GM21529 (cell line): ENCODE measurements at regions not wholly inside any gene's neighbourhood (a gene's known extent, or its start where the extent isn't known, plus 50 kb on each side); places are given as distances from the start of the nearest gene placed in this dataset.
"Not testable (repeated sequence)": the region's sequence is repeated elsewhere in the genome, so short reads cannot be mapped to it uniquely, and the experiment has no call there.

Source experiments
- ATAC-seq: cut with Tn5 transposase; IDR thresholded peaks from one replicate; pipeline ENCODE4 v1.9.1; 2021; ENCODE audit not compliant: unreplicated experiment

DNA sequence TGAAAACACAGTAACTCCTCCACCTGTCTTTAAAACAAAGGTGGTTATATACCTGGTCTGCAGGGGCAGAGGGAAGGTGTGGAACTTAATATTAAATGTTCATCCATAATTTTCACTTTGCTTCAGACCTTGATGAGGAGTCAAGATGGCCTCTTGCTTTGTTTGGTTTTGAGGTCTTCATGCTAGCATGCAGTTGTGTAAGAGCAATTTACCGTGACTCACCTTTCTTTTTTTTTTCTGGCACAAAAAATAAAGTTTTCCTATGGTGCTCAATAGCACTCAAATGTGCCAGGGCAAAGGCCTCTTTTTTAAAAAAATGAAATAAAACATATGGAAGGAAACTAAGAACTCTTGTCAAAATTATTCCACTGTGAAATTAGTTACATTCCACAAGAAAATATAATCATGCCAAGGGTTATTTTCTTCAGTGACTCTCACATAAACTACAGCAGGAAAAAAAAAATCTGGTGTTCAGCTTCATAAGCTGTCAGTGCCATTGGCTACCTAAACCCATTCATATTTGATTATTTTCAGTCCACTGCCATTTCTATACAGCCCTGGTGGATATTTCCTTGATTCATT lies 128.2 kb downstream of the SLC7A11 start:
- peak; percentile 14 for ATAC-seq

- ATAC-seq = not testable (repeated sequence)
Observed at GRCh38 chr4:138112890-138113289, 129.3 kb downstream of the SLC7A11 start.

- ATAC-seq = no peak
Observed at GRCh38 chr4:138112389-138112788, 129.8 kb downstream of the SLC7A11 start.

DNA sequence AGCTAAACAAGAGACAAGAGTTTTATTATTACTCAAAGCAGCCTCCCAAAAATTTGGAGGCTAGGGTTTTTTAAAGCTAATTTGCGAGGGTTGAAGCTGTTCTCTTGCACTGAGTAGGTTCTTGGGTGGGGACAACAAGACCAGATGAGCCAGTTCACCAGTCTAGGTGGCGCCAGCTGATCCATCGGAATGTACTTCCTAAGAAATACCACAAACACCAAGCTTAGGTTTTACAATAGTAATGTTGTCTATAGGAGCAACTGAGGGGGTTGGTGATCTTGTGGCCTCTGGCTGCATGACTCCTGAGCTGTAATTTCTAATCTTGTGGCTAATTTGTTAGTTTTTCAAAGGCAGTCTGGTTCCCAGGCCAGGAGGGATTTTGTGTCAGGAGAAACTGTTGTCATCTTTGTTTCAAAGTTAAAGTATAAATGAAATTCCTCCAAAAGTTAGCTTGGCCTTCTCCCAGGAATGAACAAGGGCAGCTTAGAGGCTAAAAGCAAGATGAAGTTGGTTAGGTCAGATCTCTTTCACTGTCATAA lies 130.6 kb downstream of the SLC7A11 start:
- no peak for ATAC-seq

GRCh38 chr4:138110815-138111214 lies 131.3 kb downstream of the SLC7A11 start:
- ATAC-seq = peak; percentile 44

DNA sequence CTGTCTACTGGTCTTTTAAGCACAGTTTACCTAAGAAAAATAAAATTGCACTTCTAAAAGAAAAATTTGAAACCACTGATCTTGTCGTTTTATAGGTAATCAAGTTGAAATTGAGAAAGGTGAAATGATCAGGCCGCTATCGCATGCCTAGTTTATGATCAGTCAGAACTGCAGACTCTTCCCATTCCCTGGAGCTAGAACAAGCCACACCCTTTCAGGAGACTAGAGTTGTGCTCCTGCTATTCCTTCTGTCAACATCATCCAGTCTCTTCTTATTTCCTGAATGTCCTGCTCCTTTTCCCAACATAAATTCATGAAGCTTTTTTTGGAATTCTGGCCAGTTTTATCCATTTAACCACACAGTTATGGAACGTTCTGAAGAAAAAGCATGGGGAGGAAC lies 135.1 kb downstream of the SLC7A11 start:
- no peak for ATAC-seq

DNA sequence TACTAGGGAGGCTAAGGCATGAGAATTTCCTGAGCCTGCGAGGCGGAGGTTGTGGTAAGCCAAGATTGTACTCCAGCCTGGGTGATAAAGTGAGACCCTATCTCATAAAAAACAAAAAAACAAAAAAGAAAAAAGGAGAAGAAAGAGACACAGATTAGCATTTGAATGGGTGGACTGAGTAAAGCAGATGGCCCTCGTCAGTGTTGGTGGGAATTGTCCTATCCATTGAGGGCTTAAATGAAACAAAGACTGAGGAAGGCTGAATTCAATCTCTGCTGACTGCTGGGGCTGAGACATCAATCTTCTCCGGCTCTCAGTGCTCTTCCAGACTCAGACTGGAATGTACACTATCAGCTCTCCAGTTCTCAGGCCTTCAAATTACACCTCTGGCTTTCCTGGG lies 136.8 kb downstream of the SLC7A11 start:
- no peak for ATAC-seq

DNA sequence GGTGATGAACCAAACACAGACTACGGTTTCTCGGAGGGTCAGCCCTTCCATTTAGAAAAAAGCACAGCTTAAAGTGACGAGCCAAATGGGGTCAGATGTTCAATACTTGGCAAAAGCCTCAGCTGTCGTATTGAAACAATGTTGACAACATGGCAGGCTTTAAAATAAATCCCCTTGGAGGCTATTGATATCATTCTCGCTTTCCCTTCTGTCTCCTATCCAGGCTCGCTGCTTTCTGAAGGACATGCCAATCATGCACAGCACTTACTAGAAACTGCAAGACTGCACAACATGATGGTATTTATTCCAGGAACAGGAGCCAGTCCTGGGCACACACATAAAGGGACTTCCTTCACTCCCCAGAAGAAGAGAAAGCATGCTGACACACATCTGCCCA lies 137.9 kb downstream of the SLC7A11 start:
- no peak for ATAC-seq

- no peak for ATAC-seq
Observed at GRCh38 chr4:138103597-138104283, 138.4 kb downstream of the SLC7A11 start.

GRCh38 chr4:138099385-138099784 lies 142.8 kb downstream of the SLC7A11 start:
- no peak for ATAC-seq

- no peak for ATAC-seq
Observed at GRCh38 chr4:138097912-138098600, 144.1 kb downstream of the SLC7A11 start.

GRCh38 chr4:138096384-138097062 lies 145.6 kb downstream of the SLC7A11 start:
- no peak for ATAC-seq

DNA sequence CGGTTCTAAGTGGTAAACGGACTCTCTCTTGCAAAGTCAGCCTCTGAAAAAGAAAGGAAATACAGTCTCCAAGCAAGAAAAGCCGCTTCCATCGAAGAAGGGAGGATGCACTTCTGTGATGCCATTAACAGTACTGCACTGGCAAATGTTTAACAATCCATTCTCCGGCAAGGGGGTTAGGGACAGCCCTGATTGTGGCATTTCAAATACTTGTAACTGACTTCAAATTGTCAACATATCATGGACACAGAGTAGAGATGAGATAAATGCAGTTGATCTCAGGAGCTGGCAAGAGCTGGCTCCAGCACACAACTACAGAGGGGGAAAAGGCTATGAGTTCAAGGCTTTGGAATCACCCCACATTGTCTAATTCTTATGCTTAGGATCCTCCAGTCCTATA lies 146.8 kb downstream of the SLC7A11 start:
- no peak for ATAC-seq

DNA sequence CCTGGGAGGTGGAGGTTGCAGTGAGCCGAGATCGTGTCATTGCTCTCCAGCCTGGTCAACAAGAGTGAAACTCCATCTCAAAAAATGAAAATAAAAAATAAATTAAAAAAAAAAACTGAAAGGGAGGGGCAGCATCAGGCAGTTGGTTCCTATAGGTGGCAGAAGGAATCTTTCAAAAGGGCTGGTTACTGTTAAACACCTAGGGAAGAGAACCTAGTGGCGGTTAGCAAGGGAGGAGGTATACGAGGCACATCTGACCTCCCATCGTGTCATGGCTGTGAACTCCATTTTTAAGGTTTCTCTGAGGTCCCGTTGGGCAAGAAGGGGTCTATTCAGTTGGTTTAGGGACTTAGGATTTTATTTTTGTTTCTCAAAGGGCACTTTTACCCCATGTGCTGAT lies 150.1 kb downstream of the SLC7A11 start:
- ATAC-seq = no peak

DNA sequence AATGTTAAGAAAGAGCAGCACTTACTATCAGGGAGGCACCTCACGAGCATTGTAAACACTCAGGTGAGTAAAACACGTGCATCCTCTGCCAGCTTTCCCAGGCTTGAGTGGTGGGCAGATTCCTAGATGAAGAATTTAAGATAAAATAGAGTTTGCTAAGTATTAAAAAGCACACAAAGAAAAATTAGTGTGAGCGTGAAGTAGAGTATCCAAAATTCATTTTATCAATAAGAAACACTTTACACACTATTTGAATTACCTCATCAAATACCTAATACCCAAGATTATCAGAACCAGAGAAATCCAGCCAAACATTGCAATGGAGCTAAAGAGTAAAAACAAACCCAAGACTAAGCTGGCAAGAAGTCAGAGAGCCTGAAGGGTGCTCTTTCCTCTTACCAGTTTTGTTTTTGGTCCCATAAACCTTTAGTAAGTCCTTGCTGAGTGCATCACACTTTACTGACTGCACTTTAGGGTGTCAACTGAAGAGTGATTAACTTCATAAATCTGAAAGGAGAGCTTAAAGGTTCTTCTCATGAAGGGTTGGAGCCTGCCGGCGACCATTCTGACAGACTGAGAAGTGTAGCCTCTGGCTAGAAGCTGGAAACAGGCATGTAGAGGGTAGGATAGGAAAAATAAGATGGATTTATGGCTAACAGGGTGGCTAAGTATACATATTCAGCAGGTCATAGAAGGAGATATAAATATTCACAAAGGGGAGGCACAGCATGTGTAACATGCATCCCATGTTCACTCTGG lies 151.1 kb downstream of the SLC7A11 start:
- no peak for ATAC-seq

- ATAC-seq = peak; percentile 84
Observed at GRCh38 chr4:138090150-138090917, 151.8 kb downstream of the SLC7A11 start.

GRCh38 chr4:138088449-138089208 lies 153.5 kb downstream of the SLC7A11 start:
- no peak for ATAC-seq

- no peak for ATAC-seq
Observed at GRCh38 chr4:138087066-138087719, 155.0 kb downstream of the SLC7A11 start.

DNA sequence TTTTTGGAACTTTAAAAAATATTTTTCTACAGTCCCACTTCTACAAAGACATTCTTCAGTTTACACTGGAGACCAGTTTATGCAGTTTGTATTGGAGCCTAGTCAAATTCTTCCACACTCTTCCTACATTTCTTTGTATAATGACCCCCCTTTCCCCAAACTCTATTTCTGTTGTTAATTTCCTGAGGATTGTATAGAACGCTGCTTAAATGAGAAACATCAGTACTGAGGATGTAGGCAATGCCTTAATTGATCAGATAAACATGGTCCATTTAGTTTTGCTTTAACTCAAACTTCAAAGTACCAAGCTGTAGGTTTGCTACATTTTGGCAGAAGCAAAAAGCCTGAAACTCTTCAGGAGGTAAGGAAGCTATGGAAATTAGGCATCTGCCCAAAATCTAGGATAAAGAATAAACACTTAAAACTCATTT lies 155.5 kb downstream of the SLC7A11 start:
- ATAC-seq = no peak
